ENCODE measurements at regions not wholly inside any gene's neighbourhood (a gene's known extent, or its start where the extent isn't known, plus 50 kb on each side); places are given as distances from the start of the nearest gene placed in this dataset.

DNA sequence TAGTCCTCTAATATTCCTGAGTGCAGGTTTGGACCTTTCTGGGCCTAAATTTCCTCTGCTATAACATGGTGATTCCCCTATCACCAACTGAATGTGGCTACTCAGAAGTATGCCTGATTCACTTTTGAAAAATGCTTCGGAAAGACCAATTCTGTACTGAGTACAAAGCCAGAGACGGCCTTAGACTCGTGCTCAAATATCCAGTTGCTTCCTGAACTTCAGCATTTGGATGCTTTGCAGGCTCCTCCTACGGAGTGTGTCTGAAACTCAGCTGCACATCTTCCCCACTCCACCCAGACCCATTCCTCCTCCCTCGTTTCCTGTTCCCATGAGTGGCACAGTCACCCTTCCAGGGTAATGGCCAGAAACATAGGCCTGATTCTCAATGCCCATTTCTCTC is 98.4 kb upstream of the GADD45A start:
- H3K9me3 ChIP-seq (ENCODE audit: control insufficient read depth, low read depth, low read length): no peaks in the 10 kb centered on the region
- no peak overlapping the region for H2BK5ac ChIP-seq (ENCODE audit: insufficient read length, low read length)
- no peak overlapping the region for H2BK12ac ChIP-seq (ENCODE audit: insufficient read length, low read depth, low read length)
- no peak overlapping the region for H4K91ac ChIP-seq (ENCODE audit: insufficient read length, low read depth, low read length)
- no peaks in the 10 kb centered on the region for H3K27me3 ChIP-seq (ENCODE audit: insufficient read depth, low read length)
- no peak overlapping the region for H4K5ac ChIP-seq (ENCODE audit: insufficient read length, low read depth, low read length)
- H3K14ac ChIP-seq (ENCODE audit: insufficient read depth, low read length): no peak overlapping the region
- Mint-ChIP-seq H3K9me3 (no peaks in the 10 kb centered on the region), H3K36me3 (ENCODE audit: insufficient read depth in 1 of 3, low read depth in 3 of 3) (no peaks in the 10 kb centered on the region; a peak in 1 of 7 replicates), H3K4me1 (peaks cover 10 to 16% of the 10 kb centered on the region in 2 experiments), H3K27me3 (ENCODE audit: low read depth) (no peaks in the 10 kb centered on the region), H3K27ac (no peak overlapping the region), H3K4me3 (no peak overlapping the region)
- no peak overlapping the region for H2AK5ac ChIP-seq (ENCODE audit: insufficient read length, low read length)
- H4K20me1 ChIP-seq (ENCODE audit: control insufficient read depth, insufficient read depth, insufficient read length): no peaks in the 10 kb centered on the region
- no peak overlapping the region for H3K4me2 ChIP-seq (ENCODE audit: insufficient read depth, insufficient read length, low read length)
- no peak overlapping the region for H3T11ph ChIP-seq (ENCODE audit: low read length)
- no peak overlapping the region for H3K23ac ChIP-seq (ENCODE audit: insufficient read length, low read depth, low read length)
- no peak overlapping the region for H2AFZ ChIP-seq (ENCODE audit: low read length)
- H3K79me1 ChIP-seq (ENCODE audit: insufficient read depth, low read depth, low read length, poor library complexity, severe bottlenecking): no peaks in the 10 kb centered on the region
- no peak overlapping the region for H3K18ac ChIP-seq (ENCODE audit: insufficient read length, low read depth, low read length)
- TF ChIP-seq, protein P1, sequence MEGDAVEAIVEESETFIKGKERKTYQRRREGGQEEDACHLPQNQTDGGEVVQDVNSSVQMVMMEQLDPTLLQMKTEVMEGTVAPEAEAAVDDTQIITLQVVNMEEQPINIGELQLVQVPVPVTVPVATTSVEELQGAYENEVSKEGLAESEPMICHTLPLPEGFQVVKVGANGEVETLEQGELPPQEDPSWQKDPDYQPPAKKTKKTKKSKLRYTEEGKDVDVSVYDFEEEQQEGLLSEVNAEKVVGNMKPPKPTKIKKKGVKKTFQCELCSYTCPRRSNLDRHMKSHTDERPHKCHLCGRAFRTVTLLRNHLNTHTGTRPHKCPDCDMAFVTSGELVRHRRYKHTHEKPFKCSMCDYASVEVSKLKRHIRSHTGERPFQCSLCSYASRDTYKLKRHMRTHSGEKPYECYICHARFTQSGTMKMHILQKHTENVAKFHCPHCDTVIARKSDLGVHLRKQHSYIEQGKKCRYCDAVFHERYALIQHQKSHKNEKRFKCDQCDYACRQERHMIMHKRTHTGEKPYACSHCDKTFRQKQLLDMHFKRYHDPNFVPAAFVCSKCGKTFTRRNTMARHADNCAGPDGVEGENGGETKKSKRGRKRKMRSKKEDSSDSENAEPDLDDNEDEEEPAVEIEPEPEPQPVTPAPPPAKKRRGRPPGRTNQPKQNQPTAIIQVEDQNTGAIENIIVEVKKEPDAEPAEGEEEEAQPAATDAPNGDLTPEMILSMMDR (conservative IDR thresholded peaks at IDR 0.05): no peak
- H3K27ac ChIP-seq (ENCODE audit: insufficient read length, low read depth, low read length): no peak overlapping the region
- H3K79me2 ChIP-seq (ENCODE audit: insufficient read depth, low read length): no peaks in the 10 kb centered on the region
- H2BK20ac ChIP-seq (ENCODE audit: low read depth, low read length, poor library complexity, severe bottlenecking): no peak overlapping the region
- H3K9ac ChIP-seq (ENCODE audit: extremely low read depth, insufficient read length, low read length): no peak overlapping the region
- no peak overlapping the region for H2BK15ac ChIP-seq (ENCODE audit: low read depth, low read length)
- H3K23me2 ChIP-seq (ENCODE audit: insufficient read length, low read depth, low read length, poor library complexity, severe bottlenecking): no peaks in the 10 kb centered on the region
- H4K8ac ChIP-seq (replicated peaks; ENCODE audit: insufficient read length, low read depth, low read length): no peak overlapping the region
- H3K56ac ChIP-seq (ENCODE audit: insufficient read length, low read depth, low read length): no peak overlapping the region
- 0 out of 2 replicates have a peak, but pooled peaks cover 4% of the 10 kb centered on the region for H3K4me1 ChIP-seq (ENCODE audit: insufficient read depth, low read length)
- no peak for DNase-seq
- no peak overlapping the region for H2BK120ac ChIP-seq (ENCODE audit: low read depth, low read length, poor library complexity, severe bottlenecking)
- no CpG with 5 or more reads among the region's 5 CpGs for WGBS (ENCODE audit: extremely low coverage, insufficient read length, low lambda C conversion rate)
- H3K4ac ChIP-seq (ENCODE audit: low read depth, low read length): no peak overlapping the region

Measured in H9 (cell line).